Endodermal cell (in vitro differentiated cells): ENCODE measurements at regions not wholly inside any gene's neighbourhood (a gene's known extent, or its start where the extent isn't known, plus 50 kb on each side); places are given as distances from the start of the nearest gene placed in this dataset.

Experiments used
- DNase-seq: peaks from one replicate; pipeline ENCODE4 v3.0.0-alpha.2; 2017
- H3K27ac ChIP-seq: 2 replicates; pipeline ENCODE4 v1.5.1; 2013; ENCODE audit warnings: mild to moderate bottlenecking, low read depth, low read length, moderate library complexity
- H3K27me3 ChIP-seq: 2 replicates; pipeline ENCODE4 v1.6.1; 2013; ENCODE audit warnings: mild to moderate bottlenecking, low read length, moderate library complexity; ENCODE audit not compliant: insufficient read depth, control insufficient read depth, poor library complexity, severe bottlenecking
- H3K36me3 ChIP-seq: 2 replicates; pipeline ENCODE4 v1.7.0; 2013; ENCODE audit warnings: mild to moderate bottlenecking, low read length, moderate library complexity; ENCODE audit not compliant: control insufficient read depth, insufficient read depth
- H3K4me1 ChIP-seq: one replicate; pipeline ENCODE4 v1.7.0; 2013; ENCODE audit warnings: low read length; ENCODE audit not compliant: control insufficient read depth, insufficient read depth
- H3K4me3 ChIP-seq: 2 replicates; pipeline ENCODE4 v1.5.1; 2013; ENCODE audit warnings: mild to moderate bottlenecking, low read length, moderate library complexity
- H3K9ac ChIP-seq: 2 replicates; pipeline ENCODE4 v1.6.1; 2013; ENCODE audit warnings: mild to moderate bottlenecking, low read length, moderate library complexity; ENCODE audit not compliant: poor library complexity, severe bottlenecking; ENCODE audit errors: extremely low read depth
- H3K9me3 ChIP-seq: 2 replicates; pipeline ENCODE4 v1.6.1; 2013; ENCODE audit warnings: mild to moderate bottlenecking, low read length, moderate library complexity; ENCODE audit not compliant: control insufficient read depth
- H3K27ac Mint-ChIP-seq: 2 replicates; pipeline ENCODE4 v1.8.0; 2020; ENCODE audit warnings: mixed read lengths
- H3K27me3 Mint-ChIP-seq: 2 replicates; pipeline ENCODE4 v1.8.0; 2021; ENCODE audit warnings: mild to moderate bottlenecking, mixed read lengths; ENCODE audit not compliant: insufficient read depth
- H3K36me3 Mint-ChIP-seq: 2 replicates; pipeline ENCODE4 v1.8.0; 2020; ENCODE audit warnings: low read depth, mixed read lengths
- H3K4me1 Mint-ChIP-seq: 2 replicates; pipeline ENCODE4 v1.8.0; 2020; ENCODE audit warnings: mixed read lengths
- H3K4me3 Mint-ChIP-seq: 2 replicates; pipeline ENCODE4 v1.8.0; 2020; ENCODE audit warnings: mild to moderate bottlenecking, moderate library complexity, mixed read lengths
- H3K9me3 Mint-ChIP-seq: 2 replicates; pipeline ENCODE4 v1.8.0; 2020; ENCODE audit warnings: mild to moderate bottlenecking, mixed read lengths
- CTCF ChIP-seq: fragments of 200-600 bp; sonication (generic); conservative IDR thresholded peaks from 2 replicates; pipeline ENCODE4 v1.5.0; 2021; ENCODE audit warnings: antibody characterized with exemption, mild to moderate bottlenecking
- WGBS, 2 experiments: methylation state at CpG; one replicate each; pipeline versions ENCODE4 v1.1.5 to v1.1.7; 2013; ENCODE audit warnings: missing lambda C conversion rate in 2 of 2, mixed read lengths in 1 of 2; ENCODE audit not compliant: insufficient coverage in 1 of 2, insufficient read length in 1 of 2; 5-methylcytosine and 5-hydroxymethylcytosine counted together

GRCh38 chr6:135655055-135655454 lies 157.5 kb upstream of the AHI1 start:
- Mint-ChIP-seq H3K27ac (no peak overlapping the region), H3K4me1 (peaks cover 2% of the 10 kb centered on the region), H3K4me3 (no peak overlapping the region), H3K9me3 (peaks cover 29% of the 10 kb centered on the region), H3K27me3 (no peaks in the 10 kb centered on the region), H3K36me3 (no peaks in the 10 kb centered on the region)
- H3K27me3 ChIP-seq = no peaks in the 10 kb centered on the region
- DNase-seq = no peak
- H3K4me1 ChIP-seq = no peaks in the 10 kb centered on the region
- H3K36me3 ChIP-seq = no peaks in the 10 kb centered on the region
- no peak overlapping the region for H3K27ac ChIP-seq
- H3K9me3 ChIP-seq = no peaks in the 10 kb centered on the region
- no peak overlapping the region for H3K4me3 ChIP-seq
- H3K9ac ChIP-seq = no peak overlapping the region
- no peak for TF ChIP-seq CTCF

GRCh38 chr6:135657207-135657606 lies 159.7 kb upstream of the AHI1 start:
- WGBS, 2 experiments = 87 to 100% methylated on average over 1 to 2 of the region's 2 CpGs

GRCh38 chr6:135658481-135658880 lies 160.9 kb upstream of the AHI1 start:
- no peak overlapping the region for H3K4me3 ChIP-seq
- no peak for TF ChIP-seq CTCF
- H3K4me1 ChIP-seq = no peaks in the 10 kb centered on the region
- 89 to 96% methylated on average over 3 of the region's 3 CpGs for WGBS, 2 experiments
- peaks cover 2% of the 10 kb centered on the region for H3K4me1 Mint-ChIP-seq
- H3K9me3 ChIP-seq = no peaks in the 10 kb centered on the region
- H3K9me3 Mint-ChIP-seq = peaks cover 14% of the 10 kb centered on the region
- H3K27me3 Mint-ChIP-seq = no peaks in the 10 kb centered on the region
- no peak overlapping the region for H3K4me3 Mint-ChIP-seq
- DNase-seq = no peak
- H3K27ac ChIP-seq = no peak overlapping the region
- no peaks in the 10 kb centered on the region for H3K36me3 ChIP-seq
- H3K27ac Mint-ChIP-seq = no peak overlapping the region
- H3K27me3 ChIP-seq = no peaks in the 10 kb centered on the region
- no peaks in the 10 kb centered on the region for H3K36me3 Mint-ChIP-seq
- no peak overlapping the region for H3K9ac ChIP-seq

More at GRCh38 chr6:135657207-135657606, 159.7 kb upstream of the AHI1 start:
- H3K36me3 ChIP-seq = no peaks in the 10 kb centered on the region
- H3K9me3 ChIP-seq = no peaks in the 10 kb centered on the region
- no peak for TF ChIP-seq CTCF
- Mint-ChIP-seq H3K9me3 (peaks cover 14% of the 10 kb centered on the region), H3K4me1 (peaks cover 2% of the 10 kb centered on the region), H3K4me3 (no peak overlapping the region), H3K36me3 (no peaks in the 10 kb centered on the region), H3K27me3 (no peaks in the 10 kb centered on the region), H3K27ac (no peak overlapping the region)
- H3K27ac ChIP-seq = no peak overlapping the region
- no peaks in the 10 kb centered on the region for H3K4me1 ChIP-seq
- no peak overlapping the region for H3K9ac ChIP-seq
- DNase-seq = no peak
- no peak overlapping the region for H3K4me3 ChIP-seq
- no peaks in the 10 kb centered on the region for H3K27me3 ChIP-seq
